HL-60 (cell line): ENCODE measurements at regions not wholly inside any gene's neighbourhood (a gene's known extent, or its start where the extent isn't known, plus 50 kb on each side); places are given as distances from the start of the nearest gene placed in this dataset.

ENCODE experiments used
- DNase-seq, 2 experiments: peaks; one replicate each; pipeline ENCODE4 v3.0.0-alpha.2; 2010 to 2020; ENCODE audit warnings: low read depth in 1 of 2, low spot score in 1 of 2
- H3K27ac ChIP-seq: fragments of 250-450 bp; sonication (Bioruptor Pico); replicated peaks from 2 replicates; pipeline ENCODE4 v1.5.1; 2020; ENCODE audit warnings: mild to moderate bottlenecking, moderate library complexity
- H3K27me3 ChIP-seq: fragments of 250-450 bp; sonication (Bioruptor Pico); 2 replicates; pipeline ENCODE4 v1.5.1; 2021; ENCODE audit warnings: mild to moderate bottlenecking, moderate library complexity; ENCODE audit not compliant: insufficient read depth, poor library complexity, severe bottlenecking
- H3K4me3 ChIP-seq: replicated peaks from 2 replicates; pipeline ENCODE4 v1.5.1; 2011; ENCODE audit warnings: mild to moderate bottlenecking, control low read depth, low read length; ENCODE audit not compliant: insufficient read depth
- GABPA ChIP-seq: IDR thresholded peaks from 2 replicates; pipeline ENCODE4 v1.6.1; 2012; ENCODE audit warnings: low read depth
- POLR2AphosphoS5 ChIP-seq: IDR thresholded peaks from 2 replicates; pipeline ENCODE4 v1.6.1; 2012; ENCODE audit warnings: low read depth
- SPI1 ChIP-seq: IDR thresholded peaks from 2 replicates; pipeline ENCODE4 v1.6.1; 2012; ENCODE audit warnings: low read depth, mild to moderate bottlenecking, borderline replicate concordance
- TF ChIP-seq, protein P1 (sequence below): IDR thresholded peaks from one replicate; pipeline ENCODE4 v1.5.1; 2011; ENCODE audit warnings: low read length, control low read depth, inconsistent platforms; ENCODE audit not compliant: insufficient read depth
- TF ChIP-seq, protein P2 (sequence below): IDR thresholded peaks from 2 replicates; pipeline ENCODE4 v1.6.1; 2012; ENCODE audit warnings: low read depth; ENCODE audit not compliant: insufficient replicate concordance

DNA sequence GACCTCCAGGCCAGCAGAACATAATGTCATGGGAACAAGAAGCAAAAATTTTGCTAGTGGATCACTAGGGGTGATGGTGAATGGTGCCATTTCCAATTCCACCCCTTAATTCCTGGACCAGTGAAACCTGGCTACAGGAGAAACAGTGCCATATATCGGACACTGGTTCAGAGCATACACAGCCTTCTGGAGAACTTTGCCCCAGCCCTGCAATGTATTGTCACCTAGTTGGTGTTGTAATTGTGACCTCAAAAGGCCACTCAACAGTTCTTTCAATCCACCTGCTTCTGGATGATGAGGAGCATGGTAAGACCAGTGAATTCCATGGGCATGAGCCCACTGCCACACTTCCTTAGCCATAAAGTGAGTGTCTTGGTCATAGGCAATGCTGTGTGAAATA is 59.8 kb upstream of the AASS start:
- no peak overlapping the region for H3K27ac ChIP-seq
- H3K4me3 ChIP-seq = no peak overlapping the region
- TF ChIP-seq GABPA = no peak
- TF ChIP-seq, protein P1, sequence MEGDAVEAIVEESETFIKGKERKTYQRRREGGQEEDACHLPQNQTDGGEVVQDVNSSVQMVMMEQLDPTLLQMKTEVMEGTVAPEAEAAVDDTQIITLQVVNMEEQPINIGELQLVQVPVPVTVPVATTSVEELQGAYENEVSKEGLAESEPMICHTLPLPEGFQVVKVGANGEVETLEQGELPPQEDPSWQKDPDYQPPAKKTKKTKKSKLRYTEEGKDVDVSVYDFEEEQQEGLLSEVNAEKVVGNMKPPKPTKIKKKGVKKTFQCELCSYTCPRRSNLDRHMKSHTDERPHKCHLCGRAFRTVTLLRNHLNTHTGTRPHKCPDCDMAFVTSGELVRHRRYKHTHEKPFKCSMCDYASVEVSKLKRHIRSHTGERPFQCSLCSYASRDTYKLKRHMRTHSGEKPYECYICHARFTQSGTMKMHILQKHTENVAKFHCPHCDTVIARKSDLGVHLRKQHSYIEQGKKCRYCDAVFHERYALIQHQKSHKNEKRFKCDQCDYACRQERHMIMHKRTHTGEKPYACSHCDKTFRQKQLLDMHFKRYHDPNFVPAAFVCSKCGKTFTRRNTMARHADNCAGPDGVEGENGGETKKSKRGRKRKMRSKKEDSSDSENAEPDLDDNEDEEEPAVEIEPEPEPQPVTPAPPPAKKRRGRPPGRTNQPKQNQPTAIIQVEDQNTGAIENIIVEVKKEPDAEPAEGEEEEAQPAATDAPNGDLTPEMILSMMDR = no peak
- no peak for TF ChIP-seq SPI1
- TF ChIP-seq POLR2AphosphoS5 = no peak
- DNase-seq = no peak
- H3K27me3 ChIP-seq = no peaks in the 10 kb centered on the region

DNA sequence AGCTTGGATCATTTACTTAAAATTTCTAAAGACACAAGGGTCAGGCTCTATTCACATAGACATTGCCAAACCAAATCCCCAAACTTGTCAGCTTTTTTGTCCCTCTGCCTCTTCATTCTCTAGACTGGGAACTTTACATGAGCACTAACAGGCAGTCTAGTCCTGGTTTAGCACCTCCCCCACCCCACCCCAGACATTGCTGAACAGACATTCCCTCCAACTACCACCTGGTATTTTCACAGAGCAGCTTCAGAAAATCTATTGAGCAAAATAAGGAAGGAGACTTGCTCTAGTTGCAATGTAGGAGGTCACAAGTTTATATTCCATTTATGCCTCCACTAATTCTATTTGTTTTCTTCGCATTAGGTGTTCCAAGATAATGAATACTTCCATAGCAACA is 56.8 kb upstream of the AASS start:
- TF ChIP-seq GABPA (no peak), SPI1 (no peak), POLR2AphosphoS5 (no peak)
- TF ChIP-seq, protein P1 = no peak
- no peak for DNase-seq
- Histone ChIP-seq H3K27me3 (no peaks in the 10 kb centered on the region), H3K4me3 (no peak overlapping the region), H3K27ac (no peak overlapping the region)

DNA sequence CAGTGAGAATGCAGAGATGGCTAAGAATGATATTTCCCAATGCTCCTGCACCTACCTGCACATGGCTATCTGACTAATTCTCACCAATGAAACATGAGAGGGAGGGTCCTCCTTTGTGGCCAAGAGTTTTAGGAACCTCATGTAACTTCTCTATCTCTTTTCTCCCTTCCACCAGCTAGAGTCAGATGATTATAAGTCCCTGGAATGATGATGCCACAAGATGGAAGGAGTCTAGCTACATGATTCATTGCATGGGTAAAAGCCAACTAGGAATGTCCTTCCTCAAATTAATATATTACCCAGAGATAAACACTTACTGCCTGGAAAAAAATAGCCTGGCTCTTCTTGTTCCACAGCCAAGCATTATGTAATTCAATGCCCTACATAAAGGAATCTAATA is 55.1 kb upstream of the AASS start:
- H3K27ac ChIP-seq = no peak overlapping the region
- TF ChIP-seq SPI1 = no peak
- TF ChIP-seq, protein P2, sequence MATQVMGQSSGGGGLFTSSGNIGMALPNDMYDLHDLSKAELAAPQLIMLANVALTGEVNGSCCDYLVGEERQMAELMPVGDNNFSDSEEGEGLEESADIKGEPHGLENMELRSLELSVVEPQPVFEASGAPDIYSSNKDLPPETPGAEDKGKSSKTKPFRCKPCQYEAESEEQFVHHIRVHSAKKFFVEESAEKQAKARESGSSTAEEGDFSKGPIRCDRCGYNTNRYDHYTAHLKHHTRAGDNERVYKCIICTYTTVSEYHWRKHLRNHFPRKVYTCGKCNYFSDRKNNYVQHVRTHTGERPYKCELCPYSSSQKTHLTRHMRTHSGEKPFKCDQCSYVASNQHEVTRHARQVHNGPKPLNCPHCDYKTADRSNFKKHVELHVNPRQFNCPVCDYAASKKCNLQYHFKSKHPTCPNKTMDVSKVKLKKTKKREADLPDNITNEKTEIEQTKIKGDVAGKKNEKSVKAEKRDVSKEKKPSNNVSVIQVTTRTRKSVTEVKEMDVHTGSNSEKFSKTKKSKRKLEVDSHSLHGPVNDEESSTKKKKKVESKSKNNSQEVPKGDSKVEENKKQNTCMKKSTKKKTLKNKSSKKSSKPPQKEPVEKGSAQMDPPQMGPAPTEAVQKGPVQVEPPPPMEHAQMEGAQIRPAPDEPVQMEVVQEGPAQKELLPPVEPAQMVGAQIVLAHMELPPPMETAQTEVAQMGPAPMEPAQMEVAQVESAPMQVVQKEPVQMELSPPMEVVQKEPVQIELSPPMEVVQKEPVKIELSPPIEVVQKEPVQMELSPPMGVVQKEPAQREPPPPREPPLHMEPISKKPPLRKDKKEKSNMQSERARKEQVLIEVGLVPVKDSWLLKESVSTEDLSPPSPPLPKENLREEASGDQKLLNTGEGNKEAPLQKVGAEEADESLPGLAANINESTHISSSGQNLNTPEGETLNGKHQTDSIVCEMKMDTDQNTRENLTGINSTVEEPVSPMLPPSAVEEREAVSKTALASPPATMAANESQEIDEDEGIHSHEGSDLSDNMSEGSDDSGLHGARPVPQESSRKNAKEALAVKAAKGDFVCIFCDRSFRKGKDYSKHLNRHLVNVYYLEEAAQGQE = no peak
- TF ChIP-seq, protein P1 = no peak
- no peak for TF ChIP-seq GABPA
- no peak for TF ChIP-seq POLR2AphosphoS5
- H3K27me3 ChIP-seq = no peaks in the 10 kb centered on the region
- no peak for DNase-seq
- H3K4me3 ChIP-seq = no peak overlapping the region

DNA sequence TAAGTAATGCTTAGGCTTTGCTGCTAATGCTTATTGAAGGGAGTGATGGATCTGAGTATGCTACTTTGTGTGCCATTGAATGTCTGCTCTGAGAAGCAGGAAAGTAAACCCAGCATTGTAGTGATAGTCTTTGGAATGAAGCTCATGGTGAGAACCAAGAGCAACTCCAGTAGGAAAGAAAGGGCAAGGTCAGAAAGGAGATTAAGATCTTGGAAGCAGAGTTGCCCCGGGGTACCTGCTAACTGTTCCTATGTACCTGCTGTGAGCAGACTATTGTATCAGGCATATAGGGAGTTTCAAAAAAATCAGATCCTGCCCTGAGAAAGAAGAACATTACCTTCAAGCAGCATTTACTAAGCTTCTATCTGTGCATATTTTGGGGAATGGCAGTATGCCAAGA is 54.5 kb upstream of the AASS start:
- H3K27me3 ChIP-seq = no peaks in the 10 kb centered on the region
- no peak for DNase-seq
- TF ChIP-seq, protein P2 = no peak
- no peak for TF ChIP-seq GABPA
- no peak for TF ChIP-seq POLR2AphosphoS5
- no peak for TF ChIP-seq SPI1
- no peak overlapping the region for H3K4me3 ChIP-seq
- no peak overlapping the region for H3K27ac ChIP-seq
